IMR-90 (cell line): ENCODE measurements at regions not wholly inside any gene's neighbourhood (a gene's known extent, or its start where the extent isn't known, plus 50 kb on each side); places are given as distances from the start of the nearest gene placed in this dataset.
A peak's percentile ranks its signal among the peaks of the same experiment; 100 is the strongest.

Source experiments
- ATAC-seq: fragments of 200-7000 bp; cut with Tn5 transposase; 2 replicates; pipeline ENCODE4 v1.9.1; 2020; ENCODE audit warnings: low read depth, mild to moderate bottlenecking, moderate library complexity
- BruUV-seq: library from RNA; stranded (reverse); fragments of 400-500 nt; replicated peaks from 2 replicates; lab custom pipeline; 2021; lab: Mats Ljungman, UMichigan
- CTCF ChIA-PET: fragments of 300-600 bp; formaldehyde crosslinking; extraction: SDS; loops from one replicate; lab custom pipeline; 2021; ENCODE audit warnings: antibody characterized with exemption; lab: Yijun Ruan, JAX
- POLR2A ChIA-PET: fragments of 300-600 bp; sonication (Branson Sonifier 250); formaldehyde crosslinking; loops from one replicate; lab custom pipeline; 2022; ENCODE audit warnings: antibody characterized with exemption; ENCODE audit not compliant: unreplicated experiment; lab: Charles Lee
- DNase-seq: peaks from one replicate; pipeline ENCODE4 v3.0.0; 2013
- H2AFZ ChIP-seq: replicated peaks from 2 replicates; pipeline ENCODE3; 2013; ENCODE audit warnings: low read length, mild to moderate bottlenecking; ENCODE audit not compliant: poor library complexity
- H2AK5ac ChIP-seq: 2 replicates; pipeline ENCODE4 v1.6.1; 2013; ENCODE audit warnings: low read depth, low read length, inconsistent platforms
- H2AK9ac ChIP-seq: replicated peaks from 2 replicates; pipeline ENCODE3; 2013; ENCODE audit warnings: mild to moderate bottlenecking, low read depth, low read length, moderate library complexity; ENCODE audit not compliant: poor library complexity
- H2BK120ac ChIP-seq: 2 replicates; pipeline ENCODE4 v1.6.1; 2013; ENCODE audit warnings: low read depth, low read length, inconsistent platforms
- H2BK15ac ChIP-seq: 3 replicates; pipeline ENCODE4 v1.6.1; 2013; ENCODE audit warnings: low read depth, low read length, inconsistent platforms
- H2BK20ac ChIP-seq: 2 replicates; pipeline ENCODE4 v1.6.1; 2013; ENCODE audit warnings: low read depth, mild to moderate bottlenecking, inconsistent platforms, low read length, moderate library complexity
- H2BK5ac ChIP-seq: 2 replicates; pipeline ENCODE4 v1.6.1; 2013; ENCODE audit warnings: mild to moderate bottlenecking, low read depth, low read length, inconsistent platforms; ENCODE audit not compliant: poor library complexity, severe bottlenecking
- H3K14ac ChIP-seq: replicated peaks from 2 replicates; pipeline ENCODE4 v1.6.1; 2013; ENCODE audit warnings: low read depth, low read length, inconsistent platforms
- H3K18ac ChIP-seq: 2 replicates; pipeline ENCODE4 v1.6.1; 2013; ENCODE audit warnings: low read depth, low read length, control low read depth
- H3K23ac ChIP-seq: 2 replicates; pipeline ENCODE4 v1.6.1; 2013; ENCODE audit warnings: low read depth, low read length, inconsistent platforms
- H3K27ac ChIP-seq: 2 replicates; pipeline ENCODE4 v1.5.1; 2013; ENCODE audit warnings: mild to moderate bottlenecking, control low read depth, low read length; ENCODE audit not compliant: insufficient read depth
- H3K27me3 ChIP-seq: 2 replicates; pipeline ENCODE4 v1.6.1; 2013; ENCODE audit warnings: low read length; ENCODE audit not compliant: control insufficient read depth, insufficient read depth
- H3K36me3 ChIP-seq: 2 replicates; pipeline ENCODE4 v1.6.1; 2013; ENCODE audit warnings: low read length, mixed read lengths; ENCODE audit not compliant: control insufficient read depth, insufficient read depth
- H3K4ac ChIP-seq: 2 replicates; pipeline ENCODE4 v1.6.1; 2013; ENCODE audit warnings: low read depth, low read length, inconsistent platforms
- H3K4me1 ChIP-seq: 2 replicates; pipeline ENCODE4 v1.6.1; 2013; ENCODE audit warnings: low read length, mixed read lengths; ENCODE audit not compliant: control insufficient read depth, insufficient read depth
- H3K4me2 ChIP-seq: 2 replicates; pipeline ENCODE4 v1.6.1; 2013; ENCODE audit warnings: low read depth, mild to moderate bottlenecking, control low read depth, low read length, moderate library complexity
- H3K4me3 ChIP-seq: 2 replicates; pipeline ENCODE4 v1.5.1; 2013; ENCODE audit warnings: low read depth, mild to moderate bottlenecking, control low read depth, low read length, moderate library complexity; ENCODE audit not compliant: insufficient read depth
- H3K56ac ChIP-seq: 2 replicates; pipeline ENCODE4 v1.6.1; 2013; ENCODE audit warnings: low read length, inconsistent platforms; ENCODE audit not compliant: insufficient read depth; ENCODE audit errors: extremely low read depth
- H3K79me1 ChIP-seq, 2 experiments: 2 replicates each; pipeline ENCODE4 v1.6.1; 2013; ENCODE audit warnings: low read length in 2 of 2, inconsistent platforms in 1 of 2, low read depth in 1 of 2
- H3K9ac ChIP-seq: 2 replicates; pipeline ENCODE4 v1.6.1; 2013; ENCODE audit warnings: low read depth, low read length, control low read depth
- H3K9me1 ChIP-seq: 2 replicates; pipeline ENCODE4 v1.6.1; 2013; ENCODE audit warnings: low read length, inconsistent platforms; ENCODE audit not compliant: insufficient read depth
- H3K9me3 ChIP-seq: 2 replicates; pipeline ENCODE4 v1.6.1; 2013; ENCODE audit warnings: low read length; ENCODE audit not compliant: control insufficient read depth, insufficient read depth
- H4K20me1 ChIP-seq: 2 replicates; pipeline ENCODE4 v1.6.1; 2013; ENCODE audit warnings: low read length, inconsistent platforms; ENCODE audit not compliant: insufficient read depth
- H4K5ac ChIP-seq: 2 replicates; pipeline ENCODE4 v1.6.1; 2013; ENCODE audit warnings: mild to moderate bottlenecking, low read depth, low read length, control low read depth
- H4K8ac ChIP-seq, 2 experiments: 2 replicates each; pipeline ENCODE4 v1.6.1; 2013; ENCODE audit warnings: low read depth in 2 of 2, low read length in 2 of 2, control low read depth in 1 of 2, inconsistent platforms in 1 of 2
- H4K91ac ChIP-seq: 2 replicates; pipeline ENCODE4 v1.6.1; 2013; ENCODE audit warnings: low read depth, low read length, inconsistent platforms; ENCODE audit not compliant: insufficient read depth
- CEBPB ChIP-seq: IDR thresholded peaks from 2 replicates; pipeline ENCODE4 v1.6.1; 2012; ENCODE audit warnings: low read depth, low read length, improper control_type of control experiment
- SMC3 ChIP-seq: fragments of 150-350 bp; IDR thresholded peaks from 2 replicates; pipeline ENCODE4 v1.6.1; 2016; ENCODE audit warnings: low read depth, mild to moderate bottlenecking, antibody characterized with exemption, low read length, moderate library complexity
- WGBS, 2 experiments: methylation state at CpG; one replicate each; pipeline versions ENCODE4 v1.1.5 to v1.1.7; 2013; ENCODE audit warnings: missing lambda C conversion rate in 2 of 2; ENCODE audit not compliant: insufficient read length in 1 of 2; ENCODE audit errors: extremely low coverage in 2 of 2; 5-methylcytosine and 5-hydroxymethylcytosine counted together
- dilution Hi-C: fragments of 300-500 bp; cut with HindIII; formaldehyde crosslinking; loops from one replicate; pipeline ENCODE4 v1.14.3; 2018; ENCODE audit warnings: low sequenced_read_pairs; ENCODE audit not compliant: unreplicated experiment
- in situ Hi-C: fragments of 300-500 bp; cut with MboI; formaldehyde crosslinking; loops from 3 replicates; pipeline ENCODE4 v1.14.3; 2019; ENCODE audit warnings: low sequenced_read_pairs, inconsistent platforms, mixed read lengths
- intact Hi-C: fragments of 100-400 bp; cut with micrococcal nuclease; formaldehyde crosslinking; loops from 2 replicates; pipeline ENCODE4 v1.10.0; 2022

- Histone ChIP-seq H2BK20ac (no peak overlapping the region), H3K36me3 (no peaks in the 10 kb centered on the region), H2BK15ac (no peak overlapping the region), H3K4ac (no peak overlapping the region), H3K9me3 (no peaks in the 10 kb centered on the region), H3K14ac (no peak overlapping the region), H2AFZ (no peak overlapping the region), H2AK9ac (no peak overlapping the region), H4K91ac (no peak overlapping the region), H4K8ac (no peak overlapping the region), H2BK5ac (no peak overlapping the region), H3K4me2 (peak overlapping the region; percentile 63), H3K56ac (no peak overlapping the region), H4K20me1 (no peaks in the 10 kb centered on the region), H4K5ac (no peak overlapping the region), H3K9ac (no peak overlapping the region), H3K4me1 (no peaks in the 10 kb centered on the region), H3K27ac (no peak overlapping the region), H2AK5ac (no peak overlapping the region), H3K9me1 (no peaks in the 10 kb centered on the region), H3K18ac (no peak overlapping the region), H3K4me3 (no peak overlapping the region), H2BK120ac (no peak overlapping the region), H3K23ac (no peak overlapping the region), H3K79me1 (no peaks in the 10 kb centered on the region), H3K27me3 (no peaks in the 10 kb centered on the region)
- ChIA-PET POLR2A (no interaction called here), CTCF (no interaction called here)
- dilution Hi-C loops: no loop called here
- intact Hi-C loops: no loop called here
- DNase-seq (peak; percentile 4), ATAC-seq (no peak; the same call in 1 of the 2 replicates)
- in situ Hi-C loops: no loop called here
- TF ChIP-seq CEBPB (peak; percentile 74), SMC3 (no peak)
- WGBS, 2 experiments: 0% methylated on average over 1 of the region's 6 CpGs; no CpG with 5 or more reads in 1 of the 2 experiments
- BruUV-seq: no TSS peak
Measured at GRCh38 chr3:81888914-81889557, 127.6 kb upstream of the GBE1 start.
